A673 (cell line): ENCODE measurements at regions not wholly inside any gene's neighbourhood (a gene's known extent, or its start where the extent isn't known, plus 50 kb on each side); places are given as distances from the start of the nearest gene placed in this dataset.

Experiments used
- CTCF ChIP-seq: fragments of 300-800, 200-600 bp; sonication (generic); conservative IDR thresholded peaks from 2 replicates; pipeline ENCODE4 v1.5.1; 2017; ENCODE audit warnings: low read depth, mild to moderate bottlenecking, antibody characterized with exemption, low read length, moderate library complexity, mixed read lengths
- EZH2 ChIP-seq: fragments of 200-600 bp; sonication (generic); IDR thresholded peaks from 2 replicates; pipeline ENCODE4 v1.6.1; 2017; ENCODE audit warnings: borderline replicate concordance, low read depth, mild to moderate bottlenecking, mixed read lengths, antibody characterized with exemption, low read length; ENCODE audit not compliant: poor library complexity, severe bottlenecking

GRCh38 chr2:66696886-66697285, 262.0 kb downstream of the MEIS1 start:
- TF ChIP-seq CTCF (no peak), EZH2 (no peak)
